SU-DHL-6 (cell line): ENCODE measurements at regions not wholly inside any gene's neighbourhood (a gene's known extent, or its start where the extent isn't known, plus 50 kb on each side); places are given as distances from the start of the nearest gene placed in this dataset.

Experiments
- H2AFZ ChIP-seq: fragments of 200-600 bp; sonication (generic); 2 replicates; pipeline ENCODE4 v1.6.1; 2014; ENCODE audit warnings: low read depth, mild to moderate bottlenecking, moderate library complexity, mixed read lengths, antibody characterized with exemption, low read length; ENCODE audit not compliant: severe bottlenecking
- H3F3A ChIP-seq: fragments of 200-600 bp; shearing (Covaris generic); 2 replicates; pipeline ENCODE4 v1.6.0; 2016; ENCODE audit warnings: antibody characterized with exemption, mild to moderate bottlenecking; ENCODE audit not compliant: insufficient read depth
- H3K27ac ChIP-seq: fragments of 200-600 bp; sonication (generic); 2 replicates; pipeline ENCODE4 v1.5.1; 2016; ENCODE audit warnings: low read depth, mild to moderate bottlenecking, low read length, moderate library complexity, mixed read lengths
- H3K27me3 ChIP-seq: fragments of 200-600 bp; sonication (generic), shearing (Covaris generic); 2 replicates; pipeline ENCODE4 v1.6.0; 2014; ENCODE audit warnings: mild to moderate bottlenecking, low read length
- H3K36me3 ChIP-seq: fragments of 200-600 bp; sonication (generic); 2 replicates; pipeline ENCODE4 v1.6.1; 2014; ENCODE audit warnings: mild to moderate bottlenecking, low read length, mixed read lengths
- H3K4me2 ChIP-seq: fragments of 300-600, 200-600 bp; shearing (Covaris generic), sonication (generic); 2 replicates; pipeline ENCODE4 v1.6.0; 2014; ENCODE audit warnings: low read length, low read depth, mild to moderate bottlenecking; ENCODE audit not compliant: poor library complexity, severe bottlenecking
- H3K4me3 ChIP-seq: fragments of 200-600 bp; sonication (generic); 2 replicates; pipeline ENCODE4 v1.5.1; 2014; ENCODE audit warnings: antibody characterized with exemption, low read length, mild to moderate bottlenecking, mixed read lengths; ENCODE audit not compliant: insufficient read depth, poor library complexity, severe bottlenecking
- H3K79me2 ChIP-seq: fragments of 200-600 bp; sonication (generic); 2 replicates; pipeline ENCODE4 v1.6.1; 2014; ENCODE audit warnings: mild to moderate bottlenecking, low read length, moderate library complexity; ENCODE audit not compliant: insufficient read depth
- H3K9ac ChIP-seq: fragments of 200-600 bp; sonication (generic); 2 replicates; pipeline ENCODE4 v1.7.0; 2014; ENCODE audit warnings: mild to moderate bottlenecking, low read length
- H3K9me2 ChIP-seq: fragments of 200-600 bp; sonication (generic); replicated peaks from 2 replicates; pipeline ENCODE4 v1.6.1; 2014; ENCODE audit warnings: low read length; ENCODE audit not compliant: insufficient read depth
- H3K9me3 ChIP-seq: fragments of 200-600 bp; sonication (generic); 2 replicates; pipeline ENCODE4 v1.6.1; 2014; ENCODE audit warnings: low read length, mixed read lengths; ENCODE audit not compliant: insufficient read depth
- H4K20me1 ChIP-seq: fragments of 200-600 bp; sonication (generic); 2 replicates; pipeline ENCODE4 v1.6.1; 2014; ENCODE audit warnings: low read depth, mild to moderate bottlenecking, antibody characterized with exemption, low read length, moderate library complexity, mixed read lengths
- CTCF ChIP-seq: fragments of 200-600 bp; sonication (generic); IDR thresholded peaks from one replicate; pipeline ENCODE4 v1.5.1; 2017; ENCODE audit warnings: antibody characterized with exemption, mild to moderate bottlenecking, low read length, moderate library complexity; ENCODE audit not compliant: insufficient read depth, poor library complexity, severe bottlenecking
- EZH2phosphoT487 ChIP-seq: fragments of 200-600 bp; sonication (generic), shearing (Covaris generic); conservative IDR thresholded peaks from 2 replicates; pipeline ENCODE4 v1.6.1; 2018; ENCODE audit warnings: mild to moderate bottlenecking, antibody characterized with exemption, low read length, moderate library complexity, mixed read lengths

- no peak overlapping the region for H2AFZ ChIP-seq
- H3K27ac ChIP-seq = no peak overlapping the region
- H3K27me3 ChIP-seq = no peaks in the 10 kb centered on the region
- H4K20me1 ChIP-seq = no peaks in the 10 kb centered on the region
- H3K4me3 ChIP-seq = no peak overlapping the region
- no peak overlapping the region for H3K4me2 ChIP-seq
- H3K9ac ChIP-seq = no peak overlapping the region
- H3K9me2 ChIP-seq = no peaks in the 10 kb centered on the region
- no peaks in the 10 kb centered on the region for H3K79me2 ChIP-seq
- H3F3A ChIP-seq = no peaks in the 10 kb centered on the region
- no peaks in the 10 kb centered on the region for H3K36me3 ChIP-seq
- no peaks in the 10 kb centered on the region for H3K9me3 ChIP-seq
- TF ChIP-seq EZH2phosphoT487 (no peak), CTCF (no peak)
These were observed 417.8 kb upstream of the INTU start for GRCh38 chr4:127214931-127215330.

DNA sequence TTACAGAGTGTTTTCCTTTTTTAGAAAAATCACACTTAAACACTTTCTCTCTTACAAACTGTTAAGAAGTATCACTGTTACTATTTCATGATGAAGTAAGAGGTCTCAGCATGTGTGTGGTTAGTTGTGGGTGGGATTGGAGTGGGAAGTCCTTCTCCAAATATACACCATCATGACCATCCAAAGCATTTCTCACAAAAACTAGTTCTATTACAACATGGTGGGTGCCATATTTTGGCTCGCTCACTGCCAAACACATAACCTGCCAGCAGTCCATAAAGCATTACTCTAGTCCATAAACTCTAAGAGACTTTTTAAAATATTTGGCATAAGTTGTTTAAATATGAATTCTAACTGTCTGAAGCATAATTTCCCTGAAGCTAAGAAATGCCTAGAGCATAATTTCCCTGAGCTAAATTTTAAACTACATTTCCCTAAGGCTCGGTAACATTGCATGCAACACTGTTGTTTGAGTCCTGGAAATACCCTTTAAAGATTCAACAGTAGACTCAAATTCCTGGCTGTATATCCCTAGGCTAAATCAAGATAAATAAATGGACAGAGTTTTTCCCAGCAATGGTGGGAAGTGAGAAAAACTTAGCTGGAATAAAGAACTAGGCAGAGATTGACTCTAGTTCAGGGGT, 415.0 kb upstream of the INTU start:
- TF ChIP-seq EZH2phosphoT487 (no peak), CTCF (no peak)
- H3K9me3 ChIP-seq = no peaks in the 10 kb centered on the region

GRCh38 chr4:127219232-127219631, 413.5 kb upstream of the INTU start:
- H3K9ac ChIP-seq = no peak overlapping the region
- no peak overlapping the region for H3K27ac ChIP-seq
- no peak overlapping the region for H3K4me3 ChIP-seq
- H3K36me3 ChIP-seq = no peaks in the 10 kb centered on the region
- H4K20me1 ChIP-seq = no peaks in the 10 kb centered on the region
- TF ChIP-seq EZH2phosphoT487 (no peak), CTCF (no peak)
- H3K4me2 ChIP-seq = no peak overlapping the region
- H3K79me2 ChIP-seq = no peaks in the 10 kb centered on the region
- H3K9me3 ChIP-seq = no peaks in the 10 kb centered on the region
- no peaks in the 10 kb centered on the region for H3K9me2 ChIP-seq
- no peak overlapping the region for H2AFZ ChIP-seq
- H3K27me3 ChIP-seq = no peaks in the 10 kb centered on the region
- no peaks in the 10 kb centered on the region for H3F3A ChIP-seq

More for the DNA sequence above, 415.0 kb upstream of the INTU start:
- Histone ChIP-seq H3K27ac (no peak overlapping the region), H3K36me3 (no peaks in the 10 kb centered on the region), H3K9ac (no peak overlapping the region), H3K79me2 (no peaks in the 10 kb centered on the region), H3F3A (no peaks in the 10 kb centered on the region), H2AFZ (no peak overlapping the region), H3K4me3 (no peak overlapping the region), H3K4me2 (no peak overlapping the region), H3K9me2 (no peaks in the 10 kb centered on the region), H3K27me3 (no peaks in the 10 kb centered on the region), H4K20me1 (no peaks in the 10 kb centered on the region)
